Stomach (tissue), 8 donors: ENCODE measurements at regions not wholly inside any gene's neighbourhood (a gene's known extent, or its start where the extent isn't known, plus 50 kb on each side); places are given as distances from the start of the nearest gene placed in this dataset.

Experiments used
- DNase-seq, 2 donors: peaks; one replicate each; pipeline versions ENCODE4 v3.0.0 to v3.0.0-alpha.2; 2013 to 2019
- H3K27ac ChIP-seq, 5 donors: fragments of 200-600 bp in 4 of 5; sonication (generic) in 4 of 5; one replicate each; pipeline ENCODE4 v1.5.1; 2013 to 2019; ENCODE audit warnings: mild to moderate bottlenecking in 1 of 5, moderate library complexity in 1 of 5
- H3K27me3 ChIP-seq, 3 donors: fragments of 200-600 bp; sonication (generic); one replicate each; pipeline ENCODE4 v1.5.1; 2017 to 2019; ENCODE audit warnings: mixed run types in 1 of 3
- H3K36me3 ChIP-seq, 4 donors: fragments of 200-600 bp; sonication (generic); 1 replicate in 3 of 4; 2 replicates in 1 of 4; pipeline ENCODE4 v1.5.1; 2016 to 2019
- H3K4me1 ChIP-seq, 4 donors: fragments of 200-600 bp; sonication (generic); one replicate each; pipeline ENCODE4 v1.5.1; 2016 to 2019
- H3K4me3 ChIP-seq, 4 donors: fragments of 200-600 bp; sonication (generic) in 3 of 4; one replicate each; pipeline ENCODE4 v1.5.1; 2016 to 2019; ENCODE audit warnings: mild to moderate bottlenecking in 1 of 4
- H3K9me3 ChIP-seq, 4 donors: fragments of 200-600 bp; sonication (generic); one replicate each; pipeline ENCODE4 v1.5.1; 2016 to 2019
- CTCF ChIP-seq, 7 experiments: fragments of 450-650 bp in 4 of 7; fragments of 200-600 bp in 3 of 7; sonication (generic) in 3 of 7; IDR thresholded peaks; one replicate each; pipeline ENCODE4 v1.5.1; 2016 to 2019; ENCODE audit warnings: antibody characterized with exemption in 7 of 7, control low read depth in 2 of 7, mild to moderate bottlenecking in 1 of 7
- EP300 ChIP-seq: sonication (generic); formaldehyde crosslinking; IDR thresholded peaks from one replicate; pipeline ENCODE4 v1.6.1; 2017; ENCODE audit warnings: antibody characterized with exemption
- POLR2A ChIP-seq, 4 donors: fragments of 450-650 bp; IDR thresholded peaks; one replicate each; pipeline ENCODE4 v1.6.1; 2016; ENCODE audit warnings: antibody characterized with exemption in 4 of 4, control low read depth in 2 of 4, mild to moderate bottlenecking in 1 of 4, moderate library complexity in 1 of 4
- POLR2AphosphoS5 ChIP-seq, 3 donors: sonication (generic); formaldehyde crosslinking; IDR thresholded peaks; one replicate each; pipeline ENCODE4 v1.6.1; 2016; ENCODE audit warnings: antibody characterized with exemption in 3 of 3
- whole genome bisulfite sequencing, 5 donors: extraction: QIAGEN DNeasy Blood & Tissue Kit in 3 of 5; methylation state at CpG; one replicate each; pipeline versions ENCODE4 v1.1.5 to v1.1.7; 2013 to 2018; 5-methylcytosine and 5-hydroxymethylcytosine counted together
- intact Hi-C: fragments of 100-400 bp; cut with DNase I; formaldehyde crosslinking; loops from one replicate; pipeline ENCODE4 v1.15.1; 2023; ENCODE audit warnings: low total_unique reads
- donor health status: healthy with polysubstance abuse.
- donor health status: Bipolar disorder and iron deficiency.
- donor health status: healthy.

- no peaks in the 10 kb centered on the region for H3K9me3 ChIP-seq
- H3K27me3 ChIP-seq: no peaks in the 10 kb centered on the region
- H3K27ac ChIP-seq: no peak overlapping the region
- no peak overlapping the region for H3K4me3 ChIP-seq
- no peaks in the 10 kb centered on the region for H3K36me3 ChIP-seq
- TF ChIP-seq EP300: no peak
- TF ChIP-seq CTCF (IDR thresholded peaks at IDR 0.05): peak in 5 of 7 experiments; percentile 46 to 82 (median 65)
- peak in 1 of 3 donors; percentile 55 for TF ChIP-seq POLR2AphosphoS5 (IDR thresholded peaks at IDR 0.05)
- peaks cover 0 to 20% (median 5%) of the 10 kb centered on the region in 4 donors for H3K4me1 ChIP-seq
- 1 to 4% (median 3%) methylated on average over 10 of the region's 10 CpGs for WGBS, 5 donors
- peak; percentile 87 to 95 for DNase-seq
- intact Hi-C loops: no loop called here
These were observed 122.7 kb upstream of the NABP1 start for GRCh38 chr2:191555092-191555742.

- 60 to 79% (median 71%) methylated on average over 2 of the region's 2 CpGs for WGBS, 5 donors
- no peaks in the 10 kb centered on the region for H3K9me3 ChIP-seq
- TF ChIP-seq POLR2A (IDR thresholded peaks at IDR 0.05) (no peak), EP300 (no peak)
- peaks cover 0 to 20% (median 5%) of the 10 kb centered on the region in 4 donors for H3K4me1 ChIP-seq
- H3K27me3 ChIP-seq: no peaks in the 10 kb centered on the region
- H3K36me3 ChIP-seq: no peaks in the 10 kb centered on the region
- no peak for DNase-seq
- no peak overlapping the region for H3K4me3 ChIP-seq
- no peak overlapping the region for H3K27ac ChIP-seq
- intact Hi-C loops: no loop called here
These were observed 121.5 kb upstream of the NABP1 start for GRCh38 chr2:191556463-191556862.

- TF ChIP-seq CTCF (IDR thresholded peaks at IDR 0.05): no peak
- intact Hi-C loops: no loop called here
- Histone ChIP-seq H3K4me3 (no peak overlapping the region), H3K36me3 (no peaks in the 10 kb centered on the region), H3K9me3 (no peaks in the 10 kb centered on the region), H3K27me3 (no peaks in the 10 kb centered on the region), H3K4me1 (peaks cover 0 to 8% (median 1%) of the 10 kb centered on the region in 4 donors), H3K27ac (no peak overlapping the region)
- no peak for DNase-seq
- whole genome bisulfite sequencing, 5 donors: 87 to 94% (median 88%) methylated on average over 5 of the region's 5 CpGs
These were observed 120.1 kb upstream of the NABP1 start for GRCh38 chr2:191557841-191558240.

GRCh38 chr2:191559569-191559968, 118.4 kb upstream of the NABP1 start:
- TF ChIP-seq POLR2AphosphoS5 (IDR thresholded peaks at IDR 0.05) (no peak), EP300 (no peak), POLR2A (IDR thresholded peaks at IDR 0.05) (no peak), CTCF (IDR thresholded peaks at IDR 0.05) (no peak)
- H3K36me3 ChIP-seq: no peaks in the 10 kb centered on the region
- no peak overlapping the region for H3K4me3 ChIP-seq
- no peak for DNase-seq
- no peaks in the 10 kb centered on the region for H3K9me3 ChIP-seq
- WGBS, 5 donors: 80 to 97% (median 93%) methylated on average over 4 of the region's 4 CpGs
- peaks cover 0 to 8% (median 1%) of the 10 kb centered on the region in 4 donors for H3K4me1 ChIP-seq
- intact Hi-C loops: no loop called here
- no peak overlapping the region for H3K27ac ChIP-seq
- H3K27me3 ChIP-seq: peaks cover 0 to 5% (median 0%) of the 10 kb centered on the region in 3 donors

GRCh38 chr2:191560411-191560980, 117.4 kb upstream of the NABP1 start:
- Histone ChIP-seq H3K9me3 (no peaks in the 10 kb centered on the region), H3K27me3 (peaks cover 0 to 5% (median 0%) of the 10 kb centered on the region in 3 donors), H3K27ac (no peak overlapping the region), H3K36me3 (no peaks in the 10 kb centered on the region), H3K4me1 (peaks cover 0 to 6% (median 0%) of the 10 kb centered on the region in 4 donors), H3K4me3 (no peak overlapping the region)
- peak in 1 of 2 donors; percentile 17 for DNase-seq
- 65 to 85% (median 76%) methylated on average over 13 of the region's 13 CpGs for WGBS, 5 donors
- intact Hi-C loops: no loop called here
- no peak for TF ChIP-seq EP300
- no peak for TF ChIP-seq CTCF (IDR thresholded peaks at IDR 0.05)
- TF ChIP-seq POLR2A (IDR thresholded peaks at IDR 0.05): no peak
- TF ChIP-seq POLR2AphosphoS5 (IDR thresholded peaks at IDR 0.05): no peak
